Heart right ventricle (tissue), 16 donors: ENCODE measurements at regions not wholly inside any gene's neighbourhood (a gene's known extent, or its start where the extent isn't known, plus 50 kb on each side); places are given as distances from the start of the nearest gene placed in this dataset.

ENCODE experiments used
- ATAC-seq, 8 donors: fragments of 200-7000 bp; cut with Tn5 transposase; one replicate each; pipeline ENCODE4 v1.9.1; 2020; ENCODE audit warnings: mild to moderate bottlenecking in 8 of 8, moderate library complexity in 8 of 8, moderate number of reproducible peaks in 1 of 8
- DNase-seq, 2 donors: peaks; one replicate each; pipeline ENCODE4 v3.0.0-alpha.2; 2020
- H3K27ac ChIP-seq, 10 donors: fragments of 200-600 bp; sonication (generic) in 2 of 10; one replicate each; pipeline versions ENCODE4 v1.5.0 to v1.8.0; 2020 to 2022; ENCODE audit warnings: mild to moderate bottlenecking in 3 of 10
- H3K27me3 ChIP-seq, 7 donors: fragments of 200-600 bp; one replicate each; pipeline ENCODE4 v1.8.0; 2021 to 2022; ENCODE audit warnings: mild to moderate bottlenecking in 2 of 7
- H3K36me3 ChIP-seq, 9 donors: fragments of 200-600 bp; sonication (generic) in 1 of 9; one replicate each; pipeline versions ENCODE4 v1.5.0 to v1.8.0; 2020 to 2022; ENCODE audit warnings: mild to moderate bottlenecking in 2 of 9
- H3K4me1 ChIP-seq, 9 donors: fragments of 200-600 bp; sonication (generic) in 1 of 9; one replicate each; pipeline versions ENCODE4 v1.5.0 to v1.8.0; 2020 to 2022; ENCODE audit warnings: mild to moderate bottlenecking in 4 of 9
- H3K4me3 ChIP-seq, 10 donors: fragments of 200-600 bp; sonication (generic) in 2 of 10; one replicate each; pipeline versions ENCODE4 v1.5.0 to v1.8.0; 2020 to 2022; ENCODE audit warnings: mild to moderate bottlenecking in 7 of 10, moderate library complexity in 2 of 10
- H3K9me3 ChIP-seq, 11 donors: fragments of 200-600 bp in 10 of 11; sonication (generic) in 2 of 11; one replicate each; pipeline versions ENCODE4 v1.5.0 to v1.8.0; 2013 to 2022; ENCODE audit warnings: mild to moderate bottlenecking in 2 of 11, control low read depth in 1 of 11, moderate library complexity in 1 of 11
- WGBS, 2 donors: extraction: QIAGEN DNeasy Blood & Tissue Kit; methylation state at CpG; one replicate each; pipeline ENCODE4 v1.1.7; 2013; ENCODE audit warnings: inconsistent platforms in 1 of 2; 5-methylcytosine and 5-hydroxymethylcytosine counted together
- intact Hi-C, 10 donors: fragments of 100-400 bp; cut with DNase I; formaldehyde crosslinking; loops; one replicate each; pipeline versions ENCODE4 v1.11.1 to v1.14.2; 2022
- TF ChIP-seq, protein P1 (sequence below), 9 donors: fragments of 200-600 bp; sonication (generic) in 2 of 9; IDR thresholded peaks; one replicate each; pipeline versions ENCODE4 v1.5.0 to v1.8.0; 2021 to 2022; ENCODE audit warnings: antibody characterized with exemption in 9 of 9, mild to moderate bottlenecking in 5 of 9, moderate library complexity in 1 of 9
- donor health status: Arrhythmogenic right ventricular cardiomyopathy.
- donor health status: ischemic (EF 13 %, LVEDD 7.1; RV severe dilation, severe dysfunction).
- donor health status: healthy with polysubstance abuse.
- donor health status: DM: no; HTN: yes; CAD: no.
- donor health status: DM: no; HTN: no; CAD: no.
- donor health status: ischemic (EF 25% LVEDD 6.9; RV normal size, moderate dysfunction).
- donor health status: ischemic (EF 25% LVEDD 5.7; RV mildly dilated, moderate dysfunction).
- donor health status: healthy.
- donor health status: DM: yes; HTN: yes; CAD: no.
- donor health status: Ischemic cardiomyopathy.
- donor health status: ischemic (EF 35%, LVEDD 5.7; RV mildly dilated, moderate dysfunction).
- donor health status: nonischemic (EF 11% LVEDD 7.7; RV severe dilation, severe dysfunction).
- donor health status: DM: yes; HTN: yes; CAD: no.
- donor health status: PGD.
- donor health status: ischemic (EF 29% LVEDD 5.4; RV normal size, mild dysfunction).
- donor health status: nonischemic (EF 23%, LVEDD 6.1; RV moderate dilation, normal function).

GRCh38 chr16:50425648-50426047 lies 56.9 kb upstream of the BRD7 start:
- H3K4me3 ChIP-seq, result no peak overlapping the region
- H3K36me3 ChIP-seq, result no peaks in the 10 kb centered on the region
- TF ChIP-seq, protein P1, sequence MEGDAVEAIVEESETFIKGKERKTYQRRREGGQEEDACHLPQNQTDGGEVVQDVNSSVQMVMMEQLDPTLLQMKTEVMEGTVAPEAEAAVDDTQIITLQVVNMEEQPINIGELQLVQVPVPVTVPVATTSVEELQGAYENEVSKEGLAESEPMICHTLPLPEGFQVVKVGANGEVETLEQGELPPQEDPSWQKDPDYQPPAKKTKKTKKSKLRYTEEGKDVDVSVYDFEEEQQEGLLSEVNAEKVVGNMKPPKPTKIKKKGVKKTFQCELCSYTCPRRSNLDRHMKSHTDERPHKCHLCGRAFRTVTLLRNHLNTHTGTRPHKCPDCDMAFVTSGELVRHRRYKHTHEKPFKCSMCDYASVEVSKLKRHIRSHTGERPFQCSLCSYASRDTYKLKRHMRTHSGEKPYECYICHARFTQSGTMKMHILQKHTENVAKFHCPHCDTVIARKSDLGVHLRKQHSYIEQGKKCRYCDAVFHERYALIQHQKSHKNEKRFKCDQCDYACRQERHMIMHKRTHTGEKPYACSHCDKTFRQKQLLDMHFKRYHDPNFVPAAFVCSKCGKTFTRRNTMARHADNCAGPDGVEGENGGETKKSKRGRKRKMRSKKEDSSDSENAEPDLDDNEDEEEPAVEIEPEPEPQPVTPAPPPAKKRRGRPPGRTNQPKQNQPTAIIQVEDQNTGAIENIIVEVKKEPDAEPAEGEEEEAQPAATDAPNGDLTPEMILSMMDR (IDR thresholded peaks at IDR 0.05), result no peak
- 38% methylated on average over 8 of the region's 8 CpGs for WGBS, 2 donors
- peaks cover 0 to 54% (median 18%) of the 10 kb centered on the region in 7 donors for H3K27me3 ChIP-seq
- DNase-seq (no peak), ATAC-seq (no peak)
- intact Hi-C loops, result no loop called here
- peaks cover 0 to 6% (median 0%) of the 10 kb centered on the region in 11 donors for H3K9me3 ChIP-seq
- H3K27ac ChIP-seq, result no peak overlapping the region
- no peaks in the 10 kb centered on the region for H3K4me1 ChIP-seq

DNA sequence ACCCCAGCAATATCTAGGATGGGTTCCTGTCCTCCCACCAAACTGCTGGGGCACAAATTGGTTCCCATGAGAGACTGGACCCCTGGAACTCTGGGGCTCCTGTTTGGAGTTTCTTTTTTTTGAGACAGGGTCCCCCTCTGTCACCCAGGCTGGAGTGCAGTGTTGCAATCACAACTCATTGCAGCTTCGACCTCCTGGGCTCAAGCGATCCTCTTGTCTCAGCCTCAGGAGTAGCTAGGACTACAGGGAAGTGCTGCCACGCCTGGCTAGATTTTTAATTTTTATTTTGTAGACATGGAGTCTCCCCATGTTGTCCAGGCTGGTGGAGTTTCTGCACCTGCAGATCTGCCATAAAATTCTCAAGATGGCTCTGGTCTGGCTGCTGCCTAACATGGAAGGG lies 56.3 kb upstream of the BRD7 start:
- Histone ChIP-seq H3K4me3 (no peak overlapping the region), H3K9me3 (peaks cover 0 to 12% (median 2%) of the 10 kb centered on the region in 11 donors), H3K27me3 (peaks cover 0 to 50% (median 18%) of the 10 kb centered on the region in 7 donors), H3K27ac (no peak overlapping the region), H3K36me3 (no peaks in the 10 kb centered on the region), H3K4me1 (no peaks in the 10 kb centered on the region)
- DNase-seq (no peak), ATAC-seq (no peak)
- TF ChIP-seq, protein P1 (IDR thresholded peaks at IDR 0.05), result no peak
- WGBS, 2 donors, result 75 to 76% methylated on average over 3 of the region's 3 CpGs
- intact Hi-C loops, result no loop called here

DNA sequence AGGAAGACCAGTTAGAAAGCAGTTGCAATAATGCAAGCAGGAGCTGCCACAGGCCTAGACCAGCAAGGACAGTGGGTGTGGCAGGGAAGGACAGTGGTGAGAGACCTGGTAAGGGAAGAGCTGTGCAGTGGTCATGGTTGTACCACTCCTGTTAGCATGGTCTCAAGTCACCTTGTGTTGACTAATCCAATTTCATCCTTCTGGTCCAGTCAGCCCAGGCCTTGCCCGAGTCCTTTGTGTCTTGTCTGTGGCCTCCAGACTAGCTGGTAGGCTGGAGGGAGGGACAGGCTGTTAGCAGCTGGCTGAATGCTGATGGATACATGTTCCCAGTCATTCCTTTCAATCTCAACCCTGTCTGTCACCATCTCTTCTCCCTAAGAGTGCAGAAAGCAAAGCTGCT lies 54.1 kb upstream of the BRD7 start:
- WGBS, 2 donors, result 64 to 65% methylated on average over 1 of the region's 1 CpG
- peaks cover 0 to 33% (median 19%) of the 10 kb centered on the region in 11 donors for H3K9me3 ChIP-seq
- H3K27me3 ChIP-seq, result peaks cover 0 to 38% (median 12%) of the 10 kb centered on the region in 7 donors
- no peaks in the 10 kb centered on the region for H3K36me3 ChIP-seq
- intact Hi-C loops, result no loop called here
- DNase-seq (no peak), ATAC-seq (no peak)
- no peak overlapping the region for H3K27ac ChIP-seq
- H3K4me3 ChIP-seq, result no peak overlapping the region
- H3K4me1 ChIP-seq, result no peaks in the 10 kb centered on the region
- TF ChIP-seq, protein P1 (IDR thresholded peaks at IDR 0.05), result no peak

- Histone ChIP-seq H3K36me3 (no peaks in the 10 kb centered on the region), H3K9me3 (peaks cover 0 to 58% (median 34%) of the 10 kb centered on the region in 11 donors), H3K4me3 (no peak overlapping the region), H3K4me1 (no peaks in the 10 kb centered on the region), H3K27me3 (peaks cover 0 to 19% (median 4%) of the 10 kb centered on the region in 7 donors), H3K27ac (no peak overlapping the region)
- DNase-seq (no peak), ATAC-seq (no peak)
- TF ChIP-seq, protein P1 (IDR thresholded peaks at IDR 0.05), result no peak
- intact Hi-C loops, result no loop called here
Measured at GRCh38 chr16:50419116-50419515, 50.3 kb upstream of the BRD7 start.
